Osteoblast (primary cell): ENCODE measurements at regions not wholly inside any gene's neighbourhood (a gene's known extent, or its start where the extent isn't known, plus 50 kb on each side); places are given as distances from the start of the nearest gene placed in this dataset.

Source experiments
- DNase-seq: peaks from one replicate; pipeline ENCODE4 v3.0.0; 2011; ENCODE audit warnings: low spot score, mixed read lengths; ENCODE audit not compliant: insufficient read length; ENCODE audit errors: missing footprints
- H2AFZ ChIP-seq: 2 replicates; pipeline ENCODE4 v1.6.0; 2011; ENCODE audit warnings: mild to moderate bottlenecking, low read length
- H3K27ac ChIP-seq: 2 replicates; pipeline ENCODE4 v1.5.1; 2011; ENCODE audit warnings: mild to moderate bottlenecking, low read depth, low read length, moderate library complexity
- H3K27me3 ChIP-seq: 2 replicates; pipeline ENCODE4 v1.6.0; 2012; ENCODE audit warnings: mild to moderate bottlenecking, control low read depth, inconsistent platforms, low read length, moderate library complexity; ENCODE audit not compliant: insufficient read depth
- H3K36me3 ChIP-seq: 2 replicates; pipeline ENCODE4 v1.5.1; 2011; ENCODE audit warnings: mild to moderate bottlenecking, low read length, control low read depth, moderate library complexity; ENCODE audit not compliant: insufficient read depth
- H3K4me1 ChIP-seq: 2 replicates; pipeline ENCODE4 v1.5.1; 2011; ENCODE audit warnings: mild to moderate bottlenecking, low read length, control low read depth, moderate library complexity; ENCODE audit not compliant: insufficient read depth
- H3K4me2 ChIP-seq: 2 replicates; pipeline ENCODE4 v1.6.0; 2011; ENCODE audit warnings: mild to moderate bottlenecking, low read length; ENCODE audit not compliant: insufficient read depth
- H3K4me3 ChIP-seq: fragments of 200-600 bp; sonication (generic); 3 replicates; pipeline ENCODE4 v1.5.1; 2012; ENCODE audit warnings: mild to moderate bottlenecking, low read length, inconsistent platforms; ENCODE audit not compliant: insufficient read depth
- H3K79me2 ChIP-seq: 2 replicates; pipeline ENCODE4 v1.6.0; 2012; ENCODE audit warnings: mild to moderate bottlenecking, low read length, control low read depth, inconsistent platforms; ENCODE audit not compliant: insufficient read depth
- H3K9me3 ChIP-seq: 2 replicates; pipeline ENCODE4 v1.5.1; 2011; ENCODE audit warnings: low read depth, low read length, control low read depth
- H4K20me1 ChIP-seq: 2 replicates; pipeline ENCODE4 v1.6.0; 2012; ENCODE audit warnings: mild to moderate bottlenecking, low read length, control low read depth; ENCODE audit not compliant: insufficient read depth
- CTCF ChIP-seq: IDR thresholded peaks from 2 replicates; pipeline ENCODE4 v1.5.1; 2011; ENCODE audit warnings: mild to moderate bottlenecking, low read depth, low read length, moderate library complexity; ENCODE audit errors: extremely low read depth

DNA sequence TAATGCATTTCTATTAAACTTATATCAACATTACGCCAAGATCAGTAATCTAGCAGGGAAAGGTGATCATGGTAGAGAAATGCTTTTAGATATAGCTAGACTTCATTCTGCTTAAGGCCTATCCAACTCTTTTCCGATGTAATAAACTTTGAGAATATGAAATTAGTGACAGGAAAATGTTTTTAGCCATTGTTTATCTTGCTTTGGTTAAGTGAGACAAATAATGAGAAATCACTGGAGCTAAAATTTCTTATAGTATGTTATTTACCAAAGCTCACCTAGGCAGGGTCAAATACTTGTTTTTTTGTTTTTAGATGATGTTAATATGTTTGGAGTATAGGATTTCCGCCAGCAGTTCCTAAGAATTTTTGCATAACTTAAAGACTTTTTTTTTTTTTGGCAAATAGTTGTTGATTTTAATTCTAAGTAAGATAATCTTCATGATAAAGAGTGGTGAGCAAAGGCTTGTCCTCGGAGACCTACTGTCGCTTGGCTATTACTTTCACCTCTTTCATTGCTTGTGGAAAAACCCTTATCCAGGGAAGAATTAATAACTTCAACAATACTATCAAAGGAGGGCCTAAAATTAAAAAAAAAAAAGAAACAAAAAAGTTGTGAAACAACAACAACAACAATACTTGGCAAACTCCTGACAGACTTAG lies 98.3 kb downstream of the SOX4 start:
- Histone ChIP-seq H3K27me3 (no peaks in the 10 kb centered on the region), H2AFZ (no peak overlapping the region), H3K4me3 (no peak overlapping the region), H3K4me2 (no peak overlapping the region), H3K9me3 (peaks cover 3% of the 10 kb centered on the region), H3K27ac (no peak overlapping the region), H4K20me1 (no peaks in the 10 kb centered on the region), H3K4me1 (no peaks in the 10 kb centered on the region), H3K79me2 (no peaks in the 10 kb centered on the region), H3K36me3 (no peaks in the 10 kb centered on the region)
- no peak for DNase-seq
- TF ChIP-seq CTCF, result no peak

GRCh38 chr6:21692721-21693120 lies 99.2 kb downstream of the SOX4 start:
- Histone ChIP-seq H3K9me3 (peaks cover 2% of the 10 kb centered on the region), H4K20me1 (no peaks in the 10 kb centered on the region), H3K4me1 (no peaks in the 10 kb centered on the region), H2AFZ (no peak overlapping the region), H3K4me3 (no peak overlapping the region), H3K36me3 (no peaks in the 10 kb centered on the region), H3K27ac (no peak overlapping the region), H3K27me3 (no peaks in the 10 kb centered on the region), H3K79me2 (no peaks in the 10 kb centered on the region), H3K4me2 (no peak overlapping the region)
- no peak for TF ChIP-seq CTCF
- no peak for DNase-seq

DNA sequence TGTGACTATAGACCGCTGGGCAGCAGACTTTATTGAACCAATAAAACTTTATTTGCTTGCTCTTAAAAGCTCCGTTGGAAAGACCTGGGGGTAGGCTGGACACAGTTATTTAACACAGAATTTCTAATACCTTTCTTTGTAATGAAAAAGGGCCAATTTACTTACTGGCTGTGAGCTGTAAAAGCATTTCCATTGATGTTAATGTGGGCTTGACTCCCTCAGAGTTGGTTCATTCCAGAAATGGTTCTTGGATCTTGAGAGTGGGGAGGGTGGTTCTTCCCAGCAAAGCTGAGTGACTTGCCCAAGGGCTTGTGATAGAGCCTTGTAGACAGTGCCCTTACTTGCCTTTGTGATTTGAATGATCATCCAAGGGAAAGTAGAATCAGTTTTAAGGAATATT lies 100.6 kb downstream of the SOX4 start:
- no peaks in the 10 kb centered on the region for H4K20me1 ChIP-seq
- DNase-seq, result no peak
- no peaks in the 10 kb centered on the region for H3K36me3 ChIP-seq
- H3K79me2 ChIP-seq, result no peaks in the 10 kb centered on the region
- H3K4me1 ChIP-seq, result no peaks in the 10 kb centered on the region
- no peak overlapping the region for H3K4me3 ChIP-seq
- H3K9me3 ChIP-seq, result no peaks in the 10 kb centered on the region
- no peak overlapping the region for H3K27ac ChIP-seq
- no peak overlapping the region for H3K4me2 ChIP-seq
- H2AFZ ChIP-seq, result no peak overlapping the region
- H3K27me3 ChIP-seq, result no peaks in the 10 kb centered on the region
- TF ChIP-seq CTCF, result no peak

DNA sequence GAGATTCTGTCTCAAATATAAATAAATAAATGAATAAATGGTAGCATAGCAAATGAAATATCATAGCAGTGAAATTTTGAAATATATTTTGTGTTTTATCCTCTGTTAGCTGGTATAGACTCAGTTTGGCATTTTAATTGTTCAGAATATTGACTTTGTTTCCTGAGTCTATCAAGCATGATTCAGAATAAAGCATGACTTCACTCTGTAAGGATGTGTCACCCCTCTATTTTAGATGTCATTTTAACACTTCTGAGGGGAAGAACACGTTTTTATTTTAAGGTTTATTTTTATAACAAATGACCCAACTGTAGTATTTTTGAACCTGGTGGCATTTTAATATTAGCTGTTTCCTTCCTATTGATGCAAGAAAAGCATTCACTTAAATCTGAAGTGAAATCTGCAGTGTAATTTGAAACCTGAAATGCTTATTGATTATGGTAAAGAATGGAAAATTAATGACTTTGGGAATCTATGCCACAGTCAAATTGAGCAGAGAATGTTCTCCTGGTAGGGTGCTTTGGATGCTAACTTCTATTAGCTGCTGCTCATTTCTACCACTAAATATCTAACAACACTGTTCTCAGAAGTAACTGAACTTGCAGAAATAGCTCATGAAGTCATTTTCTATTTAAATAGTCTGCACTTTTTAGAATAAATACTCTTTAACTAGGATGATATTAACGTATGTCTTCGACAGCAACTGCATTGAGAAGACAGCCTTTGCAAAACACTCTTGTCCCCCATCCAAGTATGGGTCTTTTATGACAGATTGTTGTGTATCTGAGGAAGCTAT lies 114.2 kb downstream of the SOX4 start:
- H3K36me3 ChIP-seq, result no peaks in the 10 kb centered on the region
- no peak overlapping the region for H2AFZ ChIP-seq
- no peaks in the 10 kb centered on the region for H3K79me2 ChIP-seq
- H3K4me2 ChIP-seq, result no peak overlapping the region
- no peak overlapping the region for H3K27ac ChIP-seq
- no peaks in the 10 kb centered on the region for H3K4me1 ChIP-seq
- no peak for DNase-seq
- H3K27me3 ChIP-seq, result no peaks in the 10 kb centered on the region
- no peak for TF ChIP-seq CTCF
- H4K20me1 ChIP-seq, result no peaks in the 10 kb centered on the region
- no peak overlapping the region for H3K4me3 ChIP-seq
- no peaks in the 10 kb centered on the region for H3K9me3 ChIP-seq
